Osteoblast (primary cell): ENCODE measurements at regions not wholly inside any gene's neighbourhood (a gene's known extent, or its start where the extent isn't known, plus 50 kb on each side); places are given as distances from the start of the nearest gene placed in this dataset.

Source experiments
- DNase-seq: peaks from one replicate; pipeline ENCODE4 v3.0.0; 2011; ENCODE audit warnings: low spot score, mixed read lengths; ENCODE audit not compliant: insufficient read length; ENCODE audit errors: missing footprints
- H2AFZ ChIP-seq: 2 replicates; pipeline ENCODE4 v1.6.0; 2011; ENCODE audit warnings: mild to moderate bottlenecking, low read length
- H3K27ac ChIP-seq: 2 replicates; pipeline ENCODE4 v1.5.1; 2011; ENCODE audit warnings: mild to moderate bottlenecking, low read depth, low read length, moderate library complexity
- H3K27me3 ChIP-seq: 2 replicates; pipeline ENCODE4 v1.6.0; 2012; ENCODE audit warnings: mild to moderate bottlenecking, control low read depth, inconsistent platforms, low read length, moderate library complexity; ENCODE audit not compliant: insufficient read depth
- H3K36me3 ChIP-seq: 2 replicates; pipeline ENCODE4 v1.5.1; 2011; ENCODE audit warnings: mild to moderate bottlenecking, low read length, control low read depth, moderate library complexity; ENCODE audit not compliant: insufficient read depth
- H3K4me1 ChIP-seq: 2 replicates; pipeline ENCODE4 v1.5.1; 2011; ENCODE audit warnings: mild to moderate bottlenecking, low read length, control low read depth, moderate library complexity; ENCODE audit not compliant: insufficient read depth
- H3K4me2 ChIP-seq: 2 replicates; pipeline ENCODE4 v1.6.0; 2011; ENCODE audit warnings: mild to moderate bottlenecking, low read length; ENCODE audit not compliant: insufficient read depth
- H3K4me3 ChIP-seq: fragments of 200-600 bp; sonication (generic); 3 replicates; pipeline ENCODE4 v1.5.1; 2012; ENCODE audit warnings: mild to moderate bottlenecking, low read length, inconsistent platforms; ENCODE audit not compliant: insufficient read depth
- H3K79me2 ChIP-seq: 2 replicates; pipeline ENCODE4 v1.6.0; 2012; ENCODE audit warnings: mild to moderate bottlenecking, low read length, control low read depth, inconsistent platforms; ENCODE audit not compliant: insufficient read depth
- H3K9me3 ChIP-seq: 2 replicates; pipeline ENCODE4 v1.5.1; 2011; ENCODE audit warnings: low read depth, low read length, control low read depth
- H4K20me1 ChIP-seq: 2 replicates; pipeline ENCODE4 v1.6.0; 2012; ENCODE audit warnings: mild to moderate bottlenecking, low read length, control low read depth; ENCODE audit not compliant: insufficient read depth
- TF ChIP-seq, protein P1 (sequence below): IDR thresholded peaks from 2 replicates; pipeline ENCODE4 v1.5.1; 2011; ENCODE audit warnings: mild to moderate bottlenecking, low read depth, low read length, moderate library complexity; ENCODE audit errors: extremely low read depth

DNA sequence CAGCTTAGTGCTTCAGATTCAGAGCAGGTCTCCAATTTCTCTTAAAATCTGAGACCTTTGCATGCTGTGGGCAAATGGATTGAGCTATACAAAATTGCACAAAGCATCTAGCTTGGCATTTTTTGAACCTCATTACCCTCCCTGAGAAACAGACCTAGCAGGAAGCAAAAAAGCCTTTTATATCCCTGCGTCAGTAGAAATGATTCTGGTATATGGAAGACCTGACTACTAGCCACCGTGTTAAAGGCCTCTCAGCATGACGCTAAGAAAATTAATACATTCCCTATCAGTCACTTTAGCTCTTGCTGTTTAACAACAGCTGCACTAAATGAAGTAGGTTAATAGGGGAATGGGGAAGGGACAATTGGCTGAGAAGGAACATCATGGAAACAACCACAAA is 110.7 kb upstream of the SMLR1 start:
- Histone ChIP-seq H3K27me3 (peaks cover 3% of the 10 kb centered on the region), H3K79me2 (no peaks in the 10 kb centered on the region), H2AFZ (no peak overlapping the region), H3K9me3 (no peaks in the 10 kb centered on the region), H3K27ac (no peak overlapping the region), H4K20me1 (no peaks in the 10 kb centered on the region), H3K4me3 (no peak overlapping the region), H3K4me1 (no peaks in the 10 kb centered on the region), H3K36me3 (no peaks in the 10 kb centered on the region), H3K4me2 (no peak overlapping the region)
- peak; percentile 46 for DNase-seq
- TF ChIP-seq, protein P1, sequence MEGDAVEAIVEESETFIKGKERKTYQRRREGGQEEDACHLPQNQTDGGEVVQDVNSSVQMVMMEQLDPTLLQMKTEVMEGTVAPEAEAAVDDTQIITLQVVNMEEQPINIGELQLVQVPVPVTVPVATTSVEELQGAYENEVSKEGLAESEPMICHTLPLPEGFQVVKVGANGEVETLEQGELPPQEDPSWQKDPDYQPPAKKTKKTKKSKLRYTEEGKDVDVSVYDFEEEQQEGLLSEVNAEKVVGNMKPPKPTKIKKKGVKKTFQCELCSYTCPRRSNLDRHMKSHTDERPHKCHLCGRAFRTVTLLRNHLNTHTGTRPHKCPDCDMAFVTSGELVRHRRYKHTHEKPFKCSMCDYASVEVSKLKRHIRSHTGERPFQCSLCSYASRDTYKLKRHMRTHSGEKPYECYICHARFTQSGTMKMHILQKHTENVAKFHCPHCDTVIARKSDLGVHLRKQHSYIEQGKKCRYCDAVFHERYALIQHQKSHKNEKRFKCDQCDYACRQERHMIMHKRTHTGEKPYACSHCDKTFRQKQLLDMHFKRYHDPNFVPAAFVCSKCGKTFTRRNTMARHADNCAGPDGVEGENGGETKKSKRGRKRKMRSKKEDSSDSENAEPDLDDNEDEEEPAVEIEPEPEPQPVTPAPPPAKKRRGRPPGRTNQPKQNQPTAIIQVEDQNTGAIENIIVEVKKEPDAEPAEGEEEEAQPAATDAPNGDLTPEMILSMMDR: no peak

DNA sequence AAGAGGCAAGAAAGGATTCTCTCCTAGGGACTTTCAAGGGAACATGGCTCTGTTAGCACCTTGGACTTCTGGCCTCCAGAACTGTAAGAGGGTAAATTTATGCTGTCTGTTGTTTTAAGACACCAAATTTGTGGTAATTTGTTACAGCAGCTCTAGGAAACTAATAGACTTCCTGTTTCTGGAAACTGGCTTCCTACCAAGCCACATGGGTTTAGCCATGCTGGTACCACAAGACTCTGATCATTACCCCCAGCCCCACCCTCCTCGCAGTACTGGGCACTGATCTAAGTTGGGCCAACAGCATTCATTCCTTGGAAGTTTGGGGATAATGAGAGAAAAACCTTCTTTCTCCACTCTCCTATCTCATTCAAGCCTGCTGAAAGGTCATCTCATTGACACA is 109.5 kb upstream of the SMLR1 start:
- Histone ChIP-seq H2AFZ (peak overlapping the region; percentile 8), H3K79me2 (no peaks in the 10 kb centered on the region), H3K4me3 (no peak overlapping the region), H3K4me2 (no peak overlapping the region), H3K27ac (no peak overlapping the region), H3K4me1 (no peaks in the 10 kb centered on the region), H3K27me3 (peaks cover 3% of the 10 kb centered on the region), H3K9me3 (no peaks in the 10 kb centered on the region), H3K36me3 (no peaks in the 10 kb centered on the region), H4K20me1 (no peaks in the 10 kb centered on the region)
- DNase-seq: no peak
- TF ChIP-seq, protein P1: no peak

DNA sequence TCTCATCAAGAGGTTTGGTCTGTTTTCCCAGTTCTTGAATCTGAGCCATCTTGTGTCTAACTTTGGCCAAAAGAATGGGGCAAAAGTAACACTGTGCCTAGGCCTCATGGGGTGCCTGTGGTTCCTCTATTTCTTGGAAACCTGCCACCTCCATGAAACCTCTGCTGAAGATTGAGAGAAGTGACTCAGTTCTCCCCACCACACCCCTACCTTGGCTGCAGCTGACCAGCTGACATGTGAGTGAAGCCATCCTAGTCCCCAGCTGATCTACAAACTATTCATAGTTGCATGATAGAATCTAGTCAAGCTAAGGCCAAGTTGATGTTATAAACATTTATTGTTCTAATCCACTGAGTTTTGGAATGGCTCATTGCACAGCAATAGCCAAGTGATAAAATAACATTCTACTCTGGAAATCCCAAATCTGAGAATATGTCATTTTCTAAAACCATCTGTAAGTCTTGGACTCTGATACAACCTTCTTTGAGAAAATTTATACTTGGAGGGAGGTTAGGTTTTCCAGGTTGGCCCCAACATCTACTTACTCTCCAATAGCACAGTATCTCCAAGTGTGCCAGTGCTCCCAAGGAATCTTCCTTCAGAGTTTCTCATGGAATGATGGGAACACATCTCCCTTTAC is 107.0 kb upstream of the SMLR1 start:
- no peaks in the 10 kb centered on the region for H3K4me1 ChIP-seq
- no peaks in the 10 kb centered on the region for H3K36me3 ChIP-seq
- H3K4me2 ChIP-seq: no peak overlapping the region
- no peak overlapping the region for H2AFZ ChIP-seq
- H3K27ac ChIP-seq: no peak overlapping the region
- no peaks in the 10 kb centered on the region for H3K27me3 ChIP-seq
- H3K79me2 ChIP-seq: no peaks in the 10 kb centered on the region
- H4K20me1 ChIP-seq: no peaks in the 10 kb centered on the region
- H3K4me3 ChIP-seq: no peak overlapping the region
- DNase-seq: peak; percentile 66
- H3K9me3 ChIP-seq: no peaks in the 10 kb centered on the region
- TF ChIP-seq, protein P1: no peak

DNA sequence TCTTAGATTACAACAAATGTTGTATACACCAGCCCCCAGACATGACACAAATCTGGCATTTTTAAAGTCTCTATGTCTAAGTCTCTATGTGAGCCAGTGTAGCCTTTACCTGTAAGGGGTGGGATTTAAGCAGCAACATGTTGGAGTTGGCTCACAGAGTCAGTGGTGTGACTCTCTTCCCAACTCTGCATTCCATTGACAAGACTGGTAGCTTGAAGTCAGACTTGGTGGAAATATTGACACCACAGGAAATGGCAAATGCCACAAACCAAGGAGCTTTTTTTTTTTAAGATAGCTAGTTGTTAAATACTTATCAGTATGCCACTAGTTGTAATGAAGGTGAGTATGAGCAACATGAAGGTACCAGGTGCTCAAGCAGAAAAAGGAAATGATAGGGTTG is 103.1 kb upstream of the SMLR1 start:
- Histone ChIP-seq H3K4me2 (no peak overlapping the region), H3K9me3 (no peaks in the 10 kb centered on the region), H2AFZ (no peak overlapping the region), H3K36me3 (no peaks in the 10 kb centered on the region), H3K79me2 (no peaks in the 10 kb centered on the region), H3K27ac (no peak overlapping the region), H3K4me1 (no peaks in the 10 kb centered on the region), H3K4me3 (no peak overlapping the region), H3K27me3 (no peaks in the 10 kb centered on the region), H4K20me1 (no peaks in the 10 kb centered on the region)
- DNase-seq: no peak
- TF ChIP-seq, protein P1: no peak
